Stimulated activated CD4-positive, alpha-beta T cell treated with anti-CD3 and anti-CD28 coated beads, Interleukin-15, amount 100 ng/mL, for 1 hour (primary cell): ENCODE measurements at regions not wholly inside any gene's neighbourhood (a gene's known extent, or its start where the extent isn't known, plus 50 kb on each side); places are given as distances from the start of the nearest gene placed in this dataset.

Experiments
- DNase-seq, 2 donors: peaks; one replicate each; pipeline ENCODE4 v3.0.0-alpha.2; 2020; ENCODE audit warnings: low read depth in 1 of 2, low spot score in 1 of 2

DNA sequence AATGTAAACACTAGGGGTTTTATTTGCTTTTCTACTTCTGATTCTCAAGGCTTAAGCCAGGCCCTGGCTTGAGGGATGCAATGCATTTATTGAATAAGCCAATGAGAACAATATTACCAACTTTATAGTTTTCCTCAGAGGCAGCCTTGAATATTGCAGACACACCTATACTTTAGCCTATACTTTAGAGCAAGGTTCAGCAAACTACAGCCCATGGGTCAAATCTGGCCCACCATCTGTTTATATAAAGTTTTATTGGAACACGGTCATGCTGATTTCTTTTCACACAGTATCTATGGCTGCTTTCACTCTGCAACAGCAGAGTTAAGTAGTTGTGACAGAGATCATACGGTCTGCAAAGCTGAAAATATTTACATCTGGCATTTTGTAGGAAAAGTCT, 50.3 kb upstream of the E2F8 start:
- no peak for DNase-seq
